GM18868 (cell line): ENCODE measurements at regions not wholly inside any gene's neighbourhood (a gene's known extent, or its start where the extent isn't known, plus 50 kb on each side); places are given as distances from the start of the nearest gene placed in this dataset.
"Not testable (repeated sequence)": the region's sequence is repeated elsewhere in the genome, so short reads cannot be mapped to it uniquely, and the experiment has no call there.

Source experiments
- ATAC-seq: cut with Tn5 transposase; IDR thresholded peaks from one replicate; pipeline ENCODE4 v1.9.1; 2021; ENCODE audit warnings: mild to moderate bottlenecking, moderate library complexity; ENCODE audit not compliant: unreplicated experiment

DNA sequence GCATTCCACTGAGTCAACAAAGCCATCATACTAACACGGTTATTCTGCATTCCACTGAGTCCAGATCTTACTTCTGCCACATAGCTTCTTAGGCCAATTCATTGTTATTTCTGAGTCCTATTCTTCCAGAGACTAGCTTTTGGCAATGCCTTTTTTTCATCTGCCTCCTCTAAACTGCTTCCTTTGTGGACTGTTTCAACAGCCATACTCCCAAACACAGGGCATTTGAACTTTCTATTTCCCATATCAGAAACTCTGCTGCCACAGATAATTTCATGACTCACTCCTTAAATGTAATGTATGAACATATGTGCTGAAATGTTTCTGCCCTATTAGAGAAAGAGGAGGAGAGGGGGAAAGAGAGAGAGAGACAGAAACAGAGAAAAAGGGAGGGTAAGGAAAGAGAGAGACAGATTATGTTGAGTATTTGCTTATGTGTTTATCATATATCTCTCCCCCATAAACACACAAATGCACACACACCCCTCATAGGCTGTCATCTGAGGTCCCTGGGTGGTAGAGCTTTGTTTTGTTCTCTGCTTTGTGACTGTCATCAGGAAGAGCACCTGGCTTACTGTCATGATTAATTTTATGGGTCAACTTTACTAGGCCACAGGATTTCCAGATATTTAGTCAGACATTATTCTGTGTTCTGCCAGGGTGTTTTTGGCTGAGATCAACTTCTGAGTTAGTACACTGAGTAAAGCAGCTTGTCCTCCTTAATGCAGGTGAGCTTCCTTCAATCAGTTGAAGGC, 308.0 kb upstream of the KCND2 start:
- ATAC-seq: no peak

DNA sequence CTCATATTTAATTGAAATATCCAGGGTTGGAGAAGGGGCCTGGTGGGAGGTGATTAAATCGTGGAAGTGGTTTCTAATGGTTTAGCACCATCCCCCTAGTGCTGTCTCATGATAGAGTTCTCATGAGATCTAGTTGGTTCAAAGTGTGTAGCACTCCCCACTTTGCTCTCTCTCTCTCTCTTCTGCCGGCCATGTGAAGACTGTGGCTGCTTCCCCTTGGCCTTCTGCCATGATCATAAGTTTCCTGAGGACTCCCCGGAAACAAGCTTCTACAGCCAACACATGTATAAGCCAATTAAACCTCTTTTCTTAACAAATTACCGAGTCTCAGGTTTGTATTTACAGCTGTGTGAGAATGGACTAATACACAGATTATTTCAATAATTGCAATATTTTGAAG, 305.8 kb upstream of the KCND2 start:
- ATAC-seq: no peak

DNA sequence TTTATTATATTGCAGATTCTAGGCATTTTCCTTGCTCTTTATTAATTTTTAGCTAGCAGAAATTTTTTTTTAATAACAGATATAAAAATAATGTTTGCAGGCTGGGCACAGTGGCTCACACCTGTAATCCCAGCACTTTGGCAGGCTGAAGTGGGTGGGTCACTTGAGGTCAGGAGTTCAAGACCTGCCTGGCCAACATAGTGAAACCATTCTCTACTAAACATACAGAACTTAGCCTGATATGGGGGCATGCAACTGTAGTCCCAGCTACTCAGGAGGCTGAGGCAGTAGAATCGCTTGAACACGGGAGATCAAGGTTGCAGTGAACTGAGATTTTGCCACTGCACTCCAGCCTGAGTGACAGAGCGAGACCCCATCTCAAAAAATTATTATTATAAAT, 304.6 kb upstream of the KCND2 start:
- ATAC-seq: not testable (repeated sequence)

- no peak for ATAC-seq
Observed at GRCh38 chr7:119969054-119969453, 303.9 kb upstream of the KCND2 start.

- ATAC-seq: no peak
Observed at GRCh38 chr7:119969763-119970162, 303.2 kb upstream of the KCND2 start.

DNA sequence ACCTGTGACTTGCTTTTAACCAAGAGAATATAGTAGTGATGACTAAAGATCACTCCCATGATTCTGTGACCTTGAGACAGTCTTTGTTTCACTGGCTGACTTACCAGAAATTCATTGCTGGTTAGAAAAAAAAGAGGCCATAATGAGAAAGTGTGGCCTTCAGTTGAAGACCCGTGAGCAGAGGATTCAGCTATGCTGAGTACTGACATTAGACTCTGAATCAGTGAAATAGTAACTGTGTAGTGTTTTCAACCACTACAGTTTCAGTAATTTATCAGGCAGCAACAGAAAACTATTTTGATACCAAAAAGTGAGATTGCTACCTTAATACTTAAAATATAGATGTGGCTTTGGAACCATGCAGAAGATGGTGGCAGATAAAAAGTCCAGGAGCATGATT, 298.0 kb upstream of the KCND2 start:
- no peak for ATAC-seq

GRCh38 chr7:119982884-119983283, 290.1 kb upstream of the KCND2 start:
- ATAC-seq: no peak

GRCh38 chr7:119983468-119983867, 289.5 kb upstream of the KCND2 start:
- no peak for ATAC-seq

- ATAC-seq: no peak
Observed at GRCh38 chr7:119984247-119984646, 288.7 kb upstream of the KCND2 start.

- no peak for ATAC-seq
Observed at GRCh38 chr7:119988401-119988800, 284.6 kb upstream of the KCND2 start.

DNA sequence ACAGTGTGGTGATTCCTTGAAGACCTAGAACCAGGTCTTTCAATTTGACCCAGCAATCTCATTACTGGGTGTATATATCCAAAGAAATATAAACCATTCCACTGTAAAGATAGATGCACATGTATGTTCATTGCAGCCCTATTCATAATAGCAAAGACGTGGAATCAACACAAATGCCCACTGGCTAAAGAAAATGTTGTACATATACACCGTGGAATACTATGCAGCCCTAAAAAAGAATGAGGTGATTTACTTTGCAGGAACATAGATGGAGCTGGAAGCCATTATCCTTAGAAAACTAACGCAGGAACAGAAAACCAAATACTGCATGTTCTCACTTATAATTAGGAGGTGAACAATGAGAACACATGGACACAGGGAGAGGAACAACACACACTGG, 278.0 kb upstream of the KCND2 start:
- ATAC-seq: no peak

DNA sequence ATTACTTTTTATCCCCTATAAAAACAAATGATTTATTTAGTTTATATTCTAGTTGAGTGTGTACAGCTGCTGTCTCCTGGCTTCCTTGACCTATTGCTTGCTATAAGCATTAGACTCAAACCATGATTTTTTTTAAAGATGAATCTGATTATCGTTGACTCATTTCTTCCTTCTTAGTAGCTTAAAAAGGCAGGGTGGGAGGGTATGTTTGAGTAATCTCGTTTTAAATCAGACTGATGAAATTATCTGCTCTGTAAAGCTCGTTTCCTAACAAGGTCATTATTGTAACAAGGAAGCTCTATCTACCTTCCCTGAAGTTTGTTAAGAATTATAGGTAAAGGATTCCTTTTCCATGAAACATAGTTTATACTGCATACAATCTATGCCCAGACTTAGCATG, 276.3 kb upstream of the KCND2 start:
- peak; percentile 86 for ATAC-seq

DNA sequence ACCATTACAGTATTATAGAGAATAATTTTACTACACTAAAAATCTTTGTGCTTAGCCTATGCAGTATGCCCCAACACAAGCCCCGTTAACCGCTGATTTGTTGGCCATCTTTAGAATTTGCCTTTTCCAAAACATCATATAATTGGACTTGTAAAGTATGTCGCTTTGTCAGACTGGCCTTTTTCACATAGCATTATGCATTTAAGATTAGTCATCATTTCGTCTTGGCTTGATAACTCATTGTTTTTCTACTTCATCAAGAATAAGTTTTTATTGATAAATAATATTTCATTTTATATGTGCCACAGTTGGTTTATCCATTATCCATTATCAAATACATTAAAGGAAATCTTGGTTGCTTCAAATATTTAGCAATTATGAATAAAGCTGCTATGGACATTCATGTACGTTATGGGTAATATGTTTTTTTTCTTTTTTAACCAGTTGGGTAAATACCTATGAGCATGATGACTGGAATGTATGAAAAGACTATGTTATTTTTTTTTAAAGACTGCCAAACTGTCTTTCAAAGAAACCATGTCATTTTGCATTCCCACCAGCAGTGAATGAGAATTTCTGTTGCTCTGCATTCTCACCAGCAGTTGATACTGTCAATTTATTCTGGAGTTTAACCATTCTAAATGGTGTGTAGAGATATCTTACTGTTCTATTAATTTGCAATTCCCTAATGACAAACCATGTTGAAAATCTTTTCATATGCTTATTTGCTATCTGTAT, 273.1 kb upstream of the KCND2 start:
- no peak for ATAC-seq

DNA sequence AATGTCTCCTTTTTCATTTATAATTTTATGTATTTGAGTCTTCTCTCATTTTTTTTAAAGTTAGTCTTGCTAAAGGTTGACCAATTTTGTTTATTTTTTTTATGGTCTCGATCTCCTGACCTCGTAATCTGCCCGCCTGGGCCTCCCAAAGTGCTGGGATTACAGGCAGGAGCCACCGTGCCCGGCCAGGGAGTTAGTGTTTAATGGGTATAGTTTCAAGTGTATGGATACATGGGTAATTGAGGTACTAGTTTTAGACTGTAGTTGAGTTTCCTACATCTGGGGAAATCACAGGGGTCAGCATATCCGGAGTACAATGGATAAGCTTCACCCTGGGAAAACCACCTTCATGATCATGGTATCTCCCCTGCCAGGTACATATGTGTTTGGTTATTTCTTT, 267.3 kb upstream of the KCND2 start:
- ATAC-seq: no peak

DNA sequence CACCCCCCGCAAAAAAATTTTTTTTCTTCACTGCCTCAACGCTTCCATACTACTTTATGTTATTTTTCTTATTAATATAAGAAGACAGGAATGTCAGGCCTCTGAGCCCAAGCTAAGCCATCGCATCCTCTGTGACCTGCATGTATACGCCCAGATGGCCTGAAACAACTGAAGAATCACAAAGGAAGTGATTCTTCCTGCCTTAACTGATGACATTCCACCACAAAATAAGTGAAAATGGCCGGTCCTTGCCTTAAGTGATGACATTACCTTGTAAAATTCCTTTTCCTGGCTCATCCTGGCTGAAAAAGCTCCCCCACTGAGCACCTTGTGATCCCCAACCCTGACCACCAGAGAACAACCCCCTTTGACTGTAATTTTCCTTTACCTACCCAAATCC, 258.7 kb upstream of the KCND2 start:
- ATAC-seq: not testable (repeated sequence)

DNA sequence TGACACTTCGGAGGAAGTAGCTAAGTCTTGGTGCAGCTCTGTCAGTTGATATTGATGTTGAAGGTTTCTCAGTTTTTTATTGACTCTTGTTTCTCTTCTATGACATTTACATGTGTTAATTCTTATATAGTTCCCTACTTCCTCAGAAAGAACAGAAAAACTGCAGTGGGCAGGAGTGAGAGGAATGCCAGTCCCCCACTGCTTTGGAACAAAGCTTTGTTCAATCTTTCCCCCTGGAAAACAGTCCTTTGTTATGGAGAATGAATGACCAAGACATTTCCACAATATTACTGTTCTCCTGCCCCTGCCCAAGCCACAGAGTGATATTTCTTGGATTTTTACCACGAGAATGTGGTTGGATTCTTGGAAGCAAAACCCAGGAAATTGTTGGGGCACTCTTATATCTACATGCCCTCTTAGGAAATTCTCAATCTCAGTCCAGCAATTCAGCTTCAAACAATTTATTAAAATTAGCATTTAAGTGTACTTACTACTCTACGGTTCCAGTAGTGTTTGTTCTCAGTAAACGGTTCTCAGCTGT, 258.0 kb upstream of the KCND2 start:
- ATAC-seq: no peak

- ATAC-seq: no peak
Observed at GRCh38 chr7:120021085-120021484, 251.9 kb upstream of the KCND2 start.

DNA sequence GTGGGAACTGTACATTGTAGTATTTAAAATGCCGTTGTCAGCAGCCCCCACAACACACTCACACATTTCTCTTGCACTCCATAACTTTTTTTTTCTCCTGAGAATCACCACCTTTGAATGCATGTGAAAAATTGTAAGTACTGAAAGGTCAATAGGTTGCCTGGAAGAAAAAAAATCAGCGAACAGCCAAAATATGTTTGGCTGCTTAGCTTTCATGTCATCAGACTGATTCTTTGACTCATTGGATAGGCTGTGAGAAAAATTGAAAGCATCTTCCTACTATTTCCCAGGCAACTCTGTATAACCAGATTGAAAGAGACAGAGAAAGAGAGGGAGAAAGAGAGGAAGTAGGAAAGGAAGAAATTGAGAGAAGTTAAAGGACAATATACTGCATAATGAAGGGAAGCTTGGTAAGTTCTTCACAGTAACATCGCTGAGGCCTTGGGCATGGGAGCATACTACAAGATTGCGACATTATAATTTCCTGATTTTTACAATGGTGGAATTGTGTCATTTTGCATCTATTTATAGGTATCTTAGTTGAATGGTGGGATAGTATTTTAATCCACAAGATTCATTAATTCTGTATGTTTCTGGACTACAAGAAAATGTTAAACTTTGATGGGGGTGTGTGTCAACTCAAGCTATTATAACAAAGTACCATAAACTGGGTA, 249.3 kb upstream of the KCND2 start:
- no peak for ATAC-seq

- ATAC-seq: no peak
Observed at GRCh38 chr7:120028636-120029035, 244.3 kb upstream of the KCND2 start.

DNA sequence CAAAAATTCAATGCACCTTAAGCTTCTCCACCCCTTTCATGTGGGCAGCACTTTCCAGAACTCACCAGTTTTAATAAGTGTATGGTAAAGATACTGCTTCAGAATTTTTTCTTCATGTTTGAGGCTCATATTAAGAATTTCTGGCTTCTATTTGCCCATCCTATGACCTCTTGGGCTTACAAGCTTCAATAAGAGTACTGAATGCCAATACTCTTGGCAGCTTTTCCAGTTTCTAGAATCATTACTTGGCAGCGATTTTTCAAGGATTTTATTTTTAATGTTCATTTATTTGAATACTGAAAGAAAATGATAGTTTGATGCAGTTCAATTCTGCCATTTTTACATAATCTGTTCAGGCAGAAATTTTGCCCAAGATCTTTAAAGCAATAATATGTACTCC, 242.1 kb upstream of the KCND2 start:
- ATAC-seq: no peak

GRCh38 chr7:120033114-120033513, 239.9 kb upstream of the KCND2 start:
- ATAC-seq: peak; percentile 59

DNA sequence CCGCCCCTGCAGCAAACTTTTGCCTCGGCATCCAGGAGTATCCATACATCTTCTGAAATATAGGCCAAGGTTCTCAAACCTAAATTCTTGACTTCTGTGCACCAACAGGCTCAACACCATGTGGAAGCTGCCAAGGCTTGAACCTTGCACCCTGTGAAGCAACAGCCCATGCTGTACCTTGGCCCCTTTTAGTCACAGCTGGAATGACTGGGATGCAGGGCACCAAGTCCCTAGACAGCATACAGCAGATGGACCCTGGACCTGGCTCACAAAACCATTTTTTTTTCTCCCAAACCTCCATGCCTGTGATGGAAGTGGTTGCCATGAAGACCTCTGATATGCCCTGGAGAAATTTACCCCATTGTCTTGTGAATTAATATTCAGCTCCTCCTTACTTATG, 233.8 kb upstream of the KCND2 start:
- ATAC-seq: no peak
